ENCODE measurements at regions not wholly inside any gene's neighbourhood (a gene's known extent, or its start where the extent isn't known, plus 50 kb on each side); places are given as distances from the start of the nearest gene placed in this dataset.

- TF ChIP-seq ZNF678 (CRISPR knock-in tag; IDR thresholded peaks at IDR 0.05) (no peak), BCL3 (CRISPR knock-in tag; IDR thresholded peaks at IDR 0.05) (no peak), EED (CRISPR knock-in tag; IDR thresholded peaks at IDR 0.05) (no peak), CEBPB (IDR thresholded peaks at IDR 0.05; ENCODE audit: borderline replicate concordance, low read depth, low read length) (no peak), ETV6 (CRISPR knock-in tag; conservative IDR thresholded peaks at IDR 0.05) (no peak), ZNF264 (CRISPR knock-in tag; IDR thresholded peaks at IDR 0.05) (no peak), GPN1 (CRISPR knock-in tag; IDR thresholded peaks at IDR 0.05; ENCODE audit: borderline replicate concordance) (no peak), RBFOX2 (IDR thresholded peaks at IDR 0.05; ENCODE audit: low read depth, low read length) (no peak), ATF3 (CRISPR knock-in tag; IDR thresholded peaks at IDR 0.05) (no peak), ZNF441 (CRISPR knock-in tag; IDR thresholded peaks at IDR 0.05; ENCODE audit: borderline replicate concordance) (no peak), NONO (IDR thresholded peaks at IDR 0.05) (no peak), NONO (CRISPR knock-in tag; conservative IDR thresholded peaks at IDR 0.05) (no peak)
- TF ChIP-seq, protein P1, sequence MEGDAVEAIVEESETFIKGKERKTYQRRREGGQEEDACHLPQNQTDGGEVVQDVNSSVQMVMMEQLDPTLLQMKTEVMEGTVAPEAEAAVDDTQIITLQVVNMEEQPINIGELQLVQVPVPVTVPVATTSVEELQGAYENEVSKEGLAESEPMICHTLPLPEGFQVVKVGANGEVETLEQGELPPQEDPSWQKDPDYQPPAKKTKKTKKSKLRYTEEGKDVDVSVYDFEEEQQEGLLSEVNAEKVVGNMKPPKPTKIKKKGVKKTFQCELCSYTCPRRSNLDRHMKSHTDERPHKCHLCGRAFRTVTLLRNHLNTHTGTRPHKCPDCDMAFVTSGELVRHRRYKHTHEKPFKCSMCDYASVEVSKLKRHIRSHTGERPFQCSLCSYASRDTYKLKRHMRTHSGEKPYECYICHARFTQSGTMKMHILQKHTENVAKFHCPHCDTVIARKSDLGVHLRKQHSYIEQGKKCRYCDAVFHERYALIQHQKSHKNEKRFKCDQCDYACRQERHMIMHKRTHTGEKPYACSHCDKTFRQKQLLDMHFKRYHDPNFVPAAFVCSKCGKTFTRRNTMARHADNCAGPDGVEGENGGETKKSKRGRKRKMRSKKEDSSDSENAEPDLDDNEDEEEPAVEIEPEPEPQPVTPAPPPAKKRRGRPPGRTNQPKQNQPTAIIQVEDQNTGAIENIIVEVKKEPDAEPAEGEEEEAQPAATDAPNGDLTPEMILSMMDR (CRISPR knock-in tag; IDR thresholded peaks at IDR 0.05), result no peak
Measured at GRCh38 chr2:194946826-194947225, 710.2 kb upstream of the SLC39A10 start.
